HEK293T (cell line): ENCODE measurements at regions not wholly inside any gene's neighbourhood (a gene's known extent, or its start where the extent isn't known, plus 50 kb on each side); places are given as distances from the start of the nearest gene placed in this dataset.

Experiments used
- ARNT ChIP-seq: fragments of 450-650 bp; IDR thresholded peaks from 2 replicates; pipeline ENCODE4 v1.6.1; 2017; ENCODE audit warnings: mild to moderate bottlenecking
- BHLHE40 ChIP-seq: fragments of 450-650 bp; IDR thresholded peaks from 2 replicates; pipeline ENCODE4 v1.6.1; 2016; ENCODE audit warnings: mild to moderate bottlenecking, moderate library complexity, borderline replicate concordance
- FOXK2 ChIP-seq: fragments of 450-650 bp; IDR thresholded peaks from 2 replicates; pipeline ENCODE4 v1.6.1; 2016; ENCODE audit warnings: mild to moderate bottlenecking
- FOXM1 ChIP-seq: fragments of 450-650 bp; IDR thresholded peaks from 2 replicates; pipeline ENCODE4 v1.6.1; 2017; ENCODE audit warnings: mild to moderate bottlenecking, borderline replicate concordance
- L3MBTL2 ChIP-seq: fragments of 450-650 bp; conservative IDR thresholded peaks from 2 replicates; pipeline ENCODE4 v1.6.1; 2016; ENCODE audit warnings: mild to moderate bottlenecking
- LEF1 ChIP-seq: fragments of 450-650 bp; IDR thresholded peaks from 2 replicates; pipeline ENCODE4 v1.6.1; 2017; ENCODE audit warnings: mild to moderate bottlenecking, borderline replicate concordance
- NFRKB ChIP-seq: fragments of 450-650 bp; IDR thresholded peaks from 2 replicates; pipeline ENCODE4 v1.6.1; 2016; ENCODE audit warnings: mild to moderate bottlenecking, moderate library complexity
- PKNOX1 ChIP-seq: fragments of 450-650 bp; IDR thresholded peaks from 2 replicates; pipeline ENCODE4 v1.6.1; 2016
- SP1 ChIP-seq: fragments of 450-650 bp; IDR thresholded peaks from 2 replicates; pipeline ENCODE4 v1.6.1; 2017
- SUZ12 ChIP-seq: fragments of 450-650 bp; IDR thresholded peaks from 2 replicates; pipeline ENCODE4 v1.6.1; 2016; ENCODE audit warnings: mild to moderate bottlenecking
- TARDBP ChIP-seq: fragments of 450-650 bp; IDR thresholded peaks from 2 replicates; pipeline ENCODE4 v1.6.1; 2016

GRCh38 chr11:91497847-91498246, 726.8 kb upstream of the FAT3 start:
- TF ChIP-seq FOXM1 (no peak), NFRKB (no peak), SP1 (no peak), ARNT (no peak), LEF1 (no peak), FOXK2 (no peak), L3MBTL2 (no peak), BHLHE40 (no peak), TARDBP (no peak), PKNOX1 (no peak), SUZ12 (no peak)
